Fibroblast of lung (primary cell): ENCODE measurements at regions not wholly inside any gene's neighbourhood (a gene's known extent, or its start where the extent isn't known, plus 50 kb on each side); places are given as distances from the start of the nearest gene placed in this dataset.
"Not testable (repeated sequence)": the region's sequence is repeated elsewhere in the genome, so short reads cannot be mapped to it uniquely, and the experiment has no call there.

Source experiments
- DNase-seq, 2 donors: peaks; one replicate each; pipeline versions ENCODE4 v3.0.0 to v3.0.0-alpha.2; 2010; ENCODE audit warnings: low read depth in 2 of 2
- H2AFZ ChIP-seq: 2 replicates; pipeline ENCODE4 v1.5.1; 2012; ENCODE audit warnings: low read length, control low read depth, inconsistent platforms
- H3K27ac ChIP-seq: 2 replicates; pipeline ENCODE4 v1.5.1; 2011; ENCODE audit warnings: low read length, control low read depth; ENCODE audit not compliant: insufficient read depth
- H3K27me3 ChIP-seq: 2 replicates; pipeline ENCODE4 v1.5.1; 2011; ENCODE audit warnings: mild to moderate bottlenecking, low read length; ENCODE audit not compliant: control insufficient read depth, insufficient read depth
- H3K36me3 ChIP-seq: 2 replicates; pipeline ENCODE4 v1.5.1; 2011; ENCODE audit warnings: low read length; ENCODE audit not compliant: control insufficient read depth, insufficient read depth
- H3K4me1 ChIP-seq: 2 replicates; pipeline ENCODE4 v1.5.1; 2011; ENCODE audit warnings: low read length; ENCODE audit not compliant: control insufficient read depth, insufficient read depth; ENCODE audit errors: extremely low read depth
- H3K4me2 ChIP-seq: 2 replicates; pipeline ENCODE4 v1.5.1; 2011; ENCODE audit warnings: low read length, control low read depth; ENCODE audit not compliant: insufficient read depth; ENCODE audit errors: extremely low read depth
- H3K4me3 ChIP-seq, 4 experiments: fragments of 200-600 bp in 1 of 4; sonication (generic) in 1 of 4; replicated peaks in 1 of 4; 2 replicates each; pipeline ENCODE4 v1.5.1; 2011 to 2016; ENCODE audit warnings: low read length in 4 of 4, low read depth in 3 of 4, mild to moderate bottlenecking in 3 of 4, control low read depth in 2 of 4, inconsistent platforms in 1 of 4, mixed read lengths in 1 of 4; ENCODE audit not compliant: insufficient read depth in 1 of 4; ENCODE audit errors: control extremely low read depth in 1 of 4
- H3K79me2 ChIP-seq: 2 replicates; pipeline ENCODE4 v1.5.1; 2012; ENCODE audit warnings: mild to moderate bottlenecking, low read length, inconsistent platforms; ENCODE audit not compliant: control insufficient read depth, insufficient read depth
- H3K9ac ChIP-seq: 2 replicates; pipeline ENCODE4 v1.5.1; 2011; ENCODE audit warnings: mild to moderate bottlenecking, low read length, control low read depth; ENCODE audit not compliant: insufficient read depth
- H3K9me3 ChIP-seq: 2 replicates; pipeline ENCODE4 v1.5.1; 2012; ENCODE audit warnings: low read depth, low read length; ENCODE audit not compliant: control insufficient read depth, insufficient read depth
- H4K20me1 ChIP-seq: 2 replicates; pipeline ENCODE4 v1.5.1; 2011; ENCODE audit warnings: low read length; ENCODE audit not compliant: control insufficient read depth, insufficient read depth; ENCODE audit errors: extremely low read depth
- EZH2 ChIP-seq: IDR thresholded peaks from 2 replicates; pipeline ENCODE4 v1.5.1; 2012; ENCODE audit warnings: low read length, control low read depth, mild to moderate bottlenecking; ENCODE audit errors: missing control alignments
- TF ChIP-seq, protein P1 (sequence below), 2 donors: IDR thresholded peaks in 1 of 2; conservative IDR thresholded peaks in 1 of 2; 1 replicate in 1 of 2; 2 replicates in 1 of 2; pipeline ENCODE4 v1.5.1; 2011 to 2012; ENCODE audit warnings: low read length in 2 of 2, control low read depth in 1 of 2, inconsistent platforms in 1 of 2, low read depth in 1 of 2, mild to moderate bottlenecking in 1 of 2

DNA sequence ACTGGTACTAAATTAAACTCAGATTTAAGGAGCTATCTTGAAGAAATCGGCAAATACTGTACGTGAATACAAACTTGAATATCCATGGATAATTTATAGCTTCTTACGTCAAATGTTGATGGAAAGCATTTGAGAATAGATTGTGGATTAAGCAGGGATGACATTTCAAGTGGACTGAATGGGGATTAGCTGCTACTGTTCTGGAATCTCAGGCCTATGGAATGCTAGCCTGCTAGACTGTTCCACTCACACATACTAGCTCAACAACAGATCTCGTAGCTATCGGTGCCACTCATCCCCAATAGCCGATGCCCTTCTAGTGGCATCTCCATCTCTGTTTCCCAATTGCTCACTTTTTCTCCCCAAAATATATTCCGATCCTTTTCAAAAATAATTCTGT, 62.0 kb upstream of the USP25 start:
- no peaks in the 10 kb centered on the region for H4K20me1 ChIP-seq
- H2AFZ ChIP-seq: no peak overlapping the region
- H3K4me2 ChIP-seq: no peak overlapping the region
- TF ChIP-seq, protein P1, sequence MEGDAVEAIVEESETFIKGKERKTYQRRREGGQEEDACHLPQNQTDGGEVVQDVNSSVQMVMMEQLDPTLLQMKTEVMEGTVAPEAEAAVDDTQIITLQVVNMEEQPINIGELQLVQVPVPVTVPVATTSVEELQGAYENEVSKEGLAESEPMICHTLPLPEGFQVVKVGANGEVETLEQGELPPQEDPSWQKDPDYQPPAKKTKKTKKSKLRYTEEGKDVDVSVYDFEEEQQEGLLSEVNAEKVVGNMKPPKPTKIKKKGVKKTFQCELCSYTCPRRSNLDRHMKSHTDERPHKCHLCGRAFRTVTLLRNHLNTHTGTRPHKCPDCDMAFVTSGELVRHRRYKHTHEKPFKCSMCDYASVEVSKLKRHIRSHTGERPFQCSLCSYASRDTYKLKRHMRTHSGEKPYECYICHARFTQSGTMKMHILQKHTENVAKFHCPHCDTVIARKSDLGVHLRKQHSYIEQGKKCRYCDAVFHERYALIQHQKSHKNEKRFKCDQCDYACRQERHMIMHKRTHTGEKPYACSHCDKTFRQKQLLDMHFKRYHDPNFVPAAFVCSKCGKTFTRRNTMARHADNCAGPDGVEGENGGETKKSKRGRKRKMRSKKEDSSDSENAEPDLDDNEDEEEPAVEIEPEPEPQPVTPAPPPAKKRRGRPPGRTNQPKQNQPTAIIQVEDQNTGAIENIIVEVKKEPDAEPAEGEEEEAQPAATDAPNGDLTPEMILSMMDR (conservative IDR thresholded peaks at IDR 0.05 in 1 of 2, IDR thresholded peaks at IDR 0.05 in 1 of 2; ENCODE audit: low read depth in 1 of 2, low read length in 2 of 2): no peak
- no peak for TF ChIP-seq EZH2
- no peaks in the 10 kb centered on the region for H3K79me2 ChIP-seq
- H3K9ac ChIP-seq: no peak overlapping the region
- H3K9me3 ChIP-seq: no peaks in the 10 kb centered on the region
- no peak overlapping the region for H3K27ac ChIP-seq
- H3K4me3 ChIP-seq: no peak overlapping the region
- H3K27me3 ChIP-seq: no peaks in the 10 kb centered on the region
- H3K36me3 ChIP-seq: no peaks in the 10 kb centered on the region
- H3K4me1 ChIP-seq: peaks cover 2% of the 10 kb centered on the region
- no peak for DNase-seq

DNA sequence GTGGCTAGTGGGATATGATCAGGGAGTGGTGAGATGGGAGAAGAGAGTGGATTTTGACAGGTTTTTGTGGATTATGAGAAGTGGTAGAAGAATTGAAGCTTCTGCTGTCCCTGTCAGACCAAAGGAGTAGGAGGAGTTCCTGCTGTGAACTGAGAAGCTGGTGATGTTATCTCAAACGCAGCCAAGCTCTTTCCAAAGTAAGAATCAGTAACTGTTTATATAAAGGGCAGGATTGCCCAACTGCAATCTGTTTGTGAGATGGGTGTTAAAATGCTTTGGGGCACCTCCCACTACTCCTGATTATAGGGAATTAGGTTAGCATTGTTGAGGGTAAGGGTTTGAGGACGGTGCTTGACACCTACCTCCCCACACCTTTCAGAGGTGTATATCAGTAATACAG, 60.5 kb upstream of the USP25 start:
- Histone ChIP-seq H3K36me3 (no peaks in the 10 kb centered on the region), H2AFZ (no peak overlapping the region), H3K4me3 (no peak overlapping the region), H4K20me1 (no peaks in the 10 kb centered on the region), H3K9ac (no peak overlapping the region), H3K27ac (no peak overlapping the region), H3K4me2 (no peak overlapping the region), H3K27me3 (no peaks in the 10 kb centered on the region), H3K4me1 (peaks cover 2% of the 10 kb centered on the region), H3K79me2 (no peaks in the 10 kb centered on the region), H3K9me3 (no peaks in the 10 kb centered on the region)
- TF ChIP-seq EZH2: no peak
- TF ChIP-seq, protein P1 (conservative IDR thresholded peaks at IDR 0.05 in 1 of 2, IDR thresholded peaks at IDR 0.05 in 1 of 2; ENCODE audit: low read depth in 1 of 2, low read length in 2 of 2): no peak
- peak; percentile 53 to 77 for DNase-seq

DNA sequence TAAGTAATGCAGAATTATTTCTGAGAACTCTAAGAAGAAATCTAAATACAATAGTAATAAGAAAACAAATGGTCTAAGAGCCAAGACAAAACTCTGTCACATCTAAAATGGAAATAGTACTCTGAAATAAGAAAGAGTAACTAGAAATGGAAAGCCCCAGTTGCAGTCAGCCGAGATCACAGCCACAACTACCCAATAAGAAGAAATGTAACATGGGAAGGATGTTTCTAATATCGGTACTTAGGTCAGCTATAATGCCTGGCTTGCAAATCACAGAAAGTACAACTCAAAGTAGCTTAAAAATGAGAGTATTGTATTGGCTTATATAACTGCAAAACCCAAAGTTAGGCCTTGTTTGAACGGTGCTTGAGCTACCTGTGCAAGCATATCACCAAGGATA, 58.6 kb upstream of the USP25 start:
- H3K79me2 ChIP-seq: no peaks in the 10 kb centered on the region
- H3K4me1 ChIP-seq: peaks cover 2% of the 10 kb centered on the region
- DNase-seq: no peak
- H2AFZ ChIP-seq: no peak overlapping the region
- no peaks in the 10 kb centered on the region for H3K9me3 ChIP-seq
- H4K20me1 ChIP-seq: no peaks in the 10 kb centered on the region
- no peaks in the 10 kb centered on the region for H3K36me3 ChIP-seq
- H3K27me3 ChIP-seq: no peaks in the 10 kb centered on the region
- H3K4me3 ChIP-seq: no peak overlapping the region
- no peak for TF ChIP-seq EZH2
- TF ChIP-seq, protein P1 (conservative IDR thresholded peaks at IDR 0.05 in 1 of 2, IDR thresholded peaks at IDR 0.05 in 1 of 2; ENCODE audit: low read depth in 1 of 2, low read length in 2 of 2): no peak
- H3K27ac ChIP-seq: no peak overlapping the region
- H3K4me2 ChIP-seq: no peak overlapping the region
- no peak overlapping the region for H3K9ac ChIP-seq

GRCh38 chr21:15672578-15672977, 57.2 kb upstream of the USP25 start:
- H3K79me2 ChIP-seq, H3K9ac ChIP-seq, H3K36me3 ChIP-seq, H4K20me1 ChIP-seq, H3K4me1 ChIP-seq, DNase-seq, H3K27ac ChIP-seq, H3K9me3 ChIP-seq, H3K27me3 ChIP-seq, H3K4me3 ChIP-seq, H2AFZ ChIP-seq, H3K4me2 ChIP-seq: not testable (repeated sequence)
